WERI-Rb-1 (cell line): ENCODE measurements at regions not wholly inside any gene's neighbourhood (a gene's known extent, or its start where the extent isn't known, plus 50 kb on each side); places are given as distances from the start of the nearest gene placed in this dataset.

Experiments used
- DNase-seq: peaks from one replicate; pipeline ENCODE4 v3.0.0-alpha.2; 2020
- H3K27ac ChIP-seq: fragments of 250-450 bp; sonication (Bioruptor Pico); 2 replicates; pipeline ENCODE4 v1.5.1; 2020; ENCODE audit warnings: mild to moderate bottlenecking, moderate library complexity
- H3K27me3 ChIP-seq: fragments of 250-450 bp; sonication (Bioruptor Pico); 2 replicates; pipeline ENCODE4 v1.5.1; 2021; ENCODE audit warnings: mild to moderate bottlenecking, low read depth, moderate library complexity; ENCODE audit not compliant: insufficient read depth, severe bottlenecking
- H3K36me3 ChIP-seq: fragments of 250-450 bp; sonication (Bioruptor Pico); 2 replicates; pipeline ENCODE4 v1.5.1; 2020; ENCODE audit warnings: mild to moderate bottlenecking, moderate library complexity
- H3K4me3 ChIP-seq: 2 replicates; pipeline ENCODE4 v1.5.1; 2011; ENCODE audit warnings: low read depth, mild to moderate bottlenecking, control low read depth, low read length
- H3K9me3 ChIP-seq: fragments of 250-450 bp; sonication (Bioruptor Pico); 2 replicates; pipeline ENCODE4 v1.5.1; 2021; ENCODE audit warnings: mild to moderate bottlenecking, moderate library complexity; ENCODE audit not compliant: severe bottlenecking
- CTCF ChIP-seq: IDR thresholded peaks from 2 replicates; pipeline ENCODE4 v1.5.1; 2011; ENCODE audit warnings: low read depth, mild to moderate bottlenecking, control low read depth, inconsistent platforms, low read length

- no peaks in the 10 kb centered on the region for H3K9me3 ChIP-seq
- no peak for TF ChIP-seq CTCF
- no peak for DNase-seq
Measured at GRCh38 chr10:2251631-2252030, 514.3 kb upstream of the ADARB2 start.

GRCh38 chr10:2246747-2247146, 509.4 kb upstream of the ADARB2 start:
- Histone ChIP-seq H3K4me3 (no peak overlapping the region), H3K27ac (no peak overlapping the region), H3K27me3 (no peaks in the 10 kb centered on the region), H3K9me3 (no peaks in the 10 kb centered on the region), H3K36me3 (no peaks in the 10 kb centered on the region)
- no peak for DNase-seq
- TF ChIP-seq CTCF: no peak

More at GRCh38 chr10:2251631-2252030, 514.3 kb upstream of the ADARB2 start:
- H3K27me3 ChIP-seq: no peaks in the 10 kb centered on the region
- no peak overlapping the region for H3K27ac ChIP-seq
- H3K4me3 ChIP-seq: no peak overlapping the region
- no peaks in the 10 kb centered on the region for H3K36me3 ChIP-seq

GRCh38 chr10:2245580-2245979, 508.3 kb upstream of the ADARB2 start:
- no peak overlapping the region for H3K27ac ChIP-seq

GRCh38 chr10:2244471-2244870, 507.1 kb upstream of the ADARB2 start:
- Histone ChIP-seq H3K9me3 (no peaks in the 10 kb centered on the region), H3K36me3 (no peaks in the 10 kb centered on the region), H3K4me3 (no peak overlapping the region), H3K27me3 (no peaks in the 10 kb centered on the region), H3K27ac (no peak overlapping the region)
- no peak for DNase-seq
- TF ChIP-seq CTCF: no peak

More at GRCh38 chr10:2245580-2245979, 508.3 kb upstream of the ADARB2 start:
- Histone ChIP-seq H3K4me3 (no peak overlapping the region), H3K27me3 (no peaks in the 10 kb centered on the region), H3K36me3 (no peaks in the 10 kb centered on the region), H3K9me3 (no peaks in the 10 kb centered on the region)
- DNase-seq: no peak
- no peak for TF ChIP-seq CTCF

- Histone ChIP-seq H3K9me3 (no peaks in the 10 kb centered on the region), H3K36me3 (no peaks in the 10 kb centered on the region), H3K4me3 (no peak overlapping the region), H3K27me3 (no peaks in the 10 kb centered on the region), H3K27ac (no peak overlapping the region)
- no peak for TF ChIP-seq CTCF
- no peak for DNase-seq
Measured at GRCh38 chr10:2236876-2237275, 499.6 kb upstream of the ADARB2 start.

- Histone ChIP-seq H3K27ac (no peak overlapping the region), H3K27me3 (no peaks in the 10 kb centered on the region), H3K4me3 (no peak overlapping the region), H3K9me3 (no peaks in the 10 kb centered on the region), H3K36me3 (no peaks in the 10 kb centered on the region)
- DNase-seq: no peak
- no peak for TF ChIP-seq CTCF
Measured at GRCh38 chr10:2232479-2232878, 495.2 kb upstream of the ADARB2 start.
